ENCODE measurements at regions not wholly inside any gene's neighbourhood (a gene's known extent, or its start where the extent isn't known, plus 50 kb on each side); places are given as distances from the start of the nearest gene placed in this dataset.
"Not testable (repeated sequence)": the region's sequence is repeated elsewhere in the genome, so short reads cannot be mapped to it uniquely, and the experiment has no call there.

DNA sequence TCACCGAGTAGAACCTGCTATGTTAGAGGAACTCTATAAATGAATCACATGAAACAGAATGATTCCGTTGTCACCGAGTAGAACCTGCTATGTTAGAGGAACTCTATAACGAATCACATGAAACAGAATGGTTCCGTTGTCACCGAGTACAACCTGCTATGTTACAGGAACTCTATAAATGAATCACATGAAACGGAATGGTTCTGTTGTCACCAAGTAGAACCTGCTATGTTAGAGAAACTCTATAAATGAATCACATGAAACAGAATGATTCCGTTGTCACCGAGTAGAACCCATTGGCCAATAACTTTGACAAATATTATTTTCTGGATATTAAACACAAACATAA, 309.1 kb upstream of the FRG1 start:
- not testable (repeated sequence) for DNase-seq

DNA sequence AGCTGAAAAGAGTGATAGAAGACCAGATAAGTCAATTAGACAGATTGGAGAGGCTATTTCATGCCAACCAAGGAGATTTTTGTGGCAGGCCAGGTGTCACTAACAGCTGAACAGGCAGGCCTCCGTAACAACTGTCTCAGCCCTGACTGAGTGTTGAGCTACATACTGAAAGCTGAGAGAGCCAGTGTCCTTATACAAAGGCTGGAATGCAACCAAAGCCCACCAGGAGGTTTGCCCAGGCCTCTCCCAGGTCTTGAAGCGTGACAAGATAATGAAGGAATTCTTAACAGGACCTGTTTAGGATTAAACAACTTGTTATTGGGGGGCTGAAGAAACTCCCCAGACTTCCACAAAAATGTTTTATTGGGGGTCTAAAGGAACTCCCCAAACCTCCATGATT, 290.2 kb upstream of the FRG1 start:
- not testable (repeated sequence) for DNase-seq

DNA sequence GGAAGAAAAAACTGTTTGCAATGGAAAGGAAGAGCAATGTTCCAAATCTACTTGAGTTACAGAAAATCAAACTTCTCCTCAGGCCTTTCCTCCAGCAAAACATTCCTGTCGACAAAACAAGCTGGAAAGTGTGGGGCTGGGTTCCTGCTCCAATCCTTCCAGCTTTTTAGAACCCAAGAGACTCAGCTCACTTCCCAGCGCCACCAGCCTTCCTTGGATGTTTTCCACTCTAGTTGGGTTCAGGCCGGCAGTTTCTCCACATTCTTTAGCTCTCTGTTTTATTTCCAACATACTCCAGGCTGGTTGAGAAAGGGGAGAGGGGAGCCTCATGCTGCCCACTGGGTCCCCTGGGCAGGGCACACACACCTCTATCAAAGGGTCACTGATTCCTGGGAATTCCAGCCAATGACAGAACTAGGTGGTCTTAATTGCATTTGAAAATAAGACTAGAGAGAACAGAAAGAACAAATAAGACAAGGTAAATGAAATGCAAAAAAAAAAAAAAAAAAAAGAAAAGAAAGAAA, 287.5 kb upstream of the FRG1 start:
- DNase-seq, result not testable (repeated sequence)

GRCh38 chr4:189653983-189654382, 286.7 kb upstream of the FRG1 start:
- not testable (repeated sequence) for DNase-seq

DNA sequence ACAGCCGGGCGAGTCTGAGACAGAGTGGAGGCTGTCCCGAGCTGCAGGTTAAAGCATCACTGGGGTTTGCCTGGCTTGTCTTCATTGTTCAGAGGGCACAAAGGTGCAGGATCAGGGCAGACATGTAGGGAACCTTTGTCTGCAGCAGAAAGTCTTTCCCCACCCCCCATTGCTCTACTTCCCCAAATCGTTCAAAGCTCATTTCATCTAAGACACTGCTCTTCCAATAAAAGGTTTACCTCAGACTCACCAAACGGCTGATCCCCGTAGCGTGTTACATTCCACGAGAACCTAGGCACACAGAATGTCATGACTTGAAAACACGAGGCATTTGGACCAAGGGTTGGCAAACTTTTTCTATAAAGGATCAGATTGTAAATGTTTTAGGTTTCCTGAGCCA, 286.3 kb upstream of the FRG1 start:
- DNase-seq, result not testable (repeated sequence)

DNA sequence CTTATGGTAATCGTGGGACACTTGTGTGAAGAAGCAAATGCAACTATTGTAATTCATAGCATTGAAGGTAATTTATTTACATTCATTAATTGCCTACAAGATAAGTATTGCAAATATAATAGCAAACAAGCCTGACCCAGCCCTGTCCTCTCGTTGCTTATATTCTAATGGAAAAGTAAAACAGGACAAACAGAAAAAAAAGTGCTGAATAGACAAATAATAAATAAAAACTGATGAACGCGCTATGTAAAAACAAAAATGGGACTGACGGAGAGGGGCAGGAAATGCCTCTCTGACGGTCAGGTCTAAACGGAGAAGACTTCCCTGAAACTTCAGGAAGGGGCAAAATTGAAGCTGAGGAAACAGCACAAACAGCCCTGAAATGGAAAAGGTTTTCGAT, 284.9 kb upstream of the FRG1 start:
- not testable (repeated sequence) for DNase-seq

GRCh38 chr4:189656641-189657040, 284.0 kb upstream of the FRG1 start:
- no peak for DNase-seq

DNA sequence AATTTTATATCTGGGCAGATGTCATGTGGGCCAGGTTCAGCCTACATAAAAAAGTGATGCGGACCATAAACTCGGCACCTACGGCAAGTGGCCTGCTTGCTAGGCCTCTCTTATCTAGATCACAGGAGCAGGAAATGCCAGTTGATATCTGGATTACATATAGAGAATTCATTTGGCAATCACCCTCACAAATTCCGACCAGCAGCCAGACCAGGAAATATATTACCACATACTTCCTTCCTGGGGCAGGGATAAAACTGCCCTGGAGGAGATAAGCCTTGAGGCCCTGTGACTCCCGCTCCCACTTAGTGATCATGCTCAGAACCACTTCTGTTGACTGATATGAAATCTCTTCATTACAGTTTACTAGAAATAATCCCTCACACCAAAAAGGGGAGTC, 282.4 kb upstream of the FRG1 start:
- not testable (repeated sequence) for DNase-seq

- not testable (repeated sequence) for DNase-seq
Observed at GRCh38 chr4:189658831-189659230, 281.8 kb upstream of the FRG1 start.

DNA sequence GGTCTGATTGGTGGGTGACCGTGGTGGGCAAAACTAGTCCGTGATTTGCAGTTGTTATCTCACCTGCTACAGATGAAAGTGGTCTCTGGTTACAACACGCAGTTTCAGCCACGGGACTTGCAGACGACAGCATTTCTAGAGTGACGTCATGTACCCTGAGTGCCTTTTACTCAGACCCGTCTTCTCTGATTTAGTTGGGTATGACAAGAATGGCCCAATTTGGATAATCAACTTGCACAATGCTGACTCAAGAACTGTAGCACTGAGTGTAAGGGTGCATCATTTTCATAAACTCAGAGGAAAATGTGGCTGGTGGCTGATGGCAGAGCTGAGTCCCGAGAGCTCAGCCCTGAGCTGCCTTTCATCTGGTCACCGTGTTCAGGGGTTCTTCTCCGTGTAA, 281.4 kb upstream of the FRG1 start:
- DNase-seq, result no peak

- DNase-seq, result no peak
Observed at GRCh38 chr4:189660722-189661360, 279.8 kb upstream of the FRG1 start.

DNA sequence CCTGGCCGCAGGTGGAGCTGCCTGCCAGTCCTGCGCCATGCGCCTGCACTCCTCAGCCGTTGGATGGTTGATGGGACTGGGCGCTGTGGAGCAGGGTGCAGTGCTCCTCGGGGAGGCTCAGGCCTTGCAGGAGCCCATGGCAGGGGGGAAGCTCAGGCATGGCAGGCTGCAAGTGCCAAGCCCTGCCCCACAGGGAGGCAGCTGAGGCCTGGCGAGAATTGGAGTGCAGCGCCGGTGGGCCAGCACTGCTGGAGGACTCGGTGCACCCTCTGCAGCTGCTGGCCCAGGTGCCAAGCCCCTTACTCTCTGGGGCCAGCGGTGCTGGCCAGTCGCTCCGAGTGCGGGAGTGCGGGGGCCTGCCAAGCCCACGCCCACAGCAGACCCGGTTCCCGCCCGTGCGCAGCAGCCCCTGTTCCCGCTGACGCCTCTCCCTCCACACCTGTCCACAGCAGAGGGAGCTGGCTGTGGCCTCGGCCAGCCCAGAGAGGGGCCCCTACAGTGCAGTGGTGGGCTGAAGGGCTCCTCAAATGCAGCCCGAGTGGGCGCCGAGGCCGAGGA, 275.9 kb upstream of the FRG1 start:
- peak; percentile 6 for DNase-seq

- not testable (repeated sequence) for DNase-seq
Observed at GRCh38 chr4:189665712-189666305, 274.9 kb upstream of the FRG1 start.

DNA sequence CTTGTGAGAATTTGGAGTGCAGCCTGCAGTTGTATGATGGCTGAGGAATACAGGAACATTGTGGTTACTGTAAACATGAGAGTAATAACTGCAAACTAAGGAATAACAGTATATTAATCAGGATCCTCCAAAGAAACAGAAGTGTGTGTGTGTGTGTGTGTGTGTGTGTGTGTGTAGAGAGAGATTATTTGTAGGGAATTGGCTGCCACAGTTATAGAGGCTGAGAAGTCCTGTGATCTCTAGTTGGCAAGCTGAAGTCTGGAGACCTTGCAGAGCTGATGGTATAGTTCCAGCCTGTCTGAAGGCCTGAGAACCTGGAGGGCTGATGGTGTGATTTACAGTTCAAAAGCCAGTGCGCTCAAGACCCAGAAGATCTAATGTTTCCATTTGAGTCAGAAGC, 273.3 kb upstream of the FRG1 start:
- DNase-seq, result not testable (repeated sequence)

GRCh38 chr4:189697675-189698245, 242.9 kb upstream of the FRG1 start:
- not testable (repeated sequence) for DNase-seq

GRCh38 chr4:189703000-189703399, 237.7 kb upstream of the FRG1 start:
- not testable (repeated sequence) for DNase-seq

- not testable (repeated sequence) for DNase-seq
Observed at GRCh38 chr4:189706821-189707220, 233.9 kb upstream of the FRG1 start.

- DNase-seq, result not testable (repeated sequence)
Observed at GRCh38 chr4:189707227-189707626, 233.4 kb upstream of the FRG1 start.

GRCh38 chr4:189711956-189712355, 228.7 kb upstream of the FRG1 start:
- not testable (repeated sequence) for DNase-seq

- DNase-seq, result not testable (repeated sequence)
Observed at GRCh38 chr4:189721016-189721993, 219.4 kb upstream of the FRG1 start.

DNA sequence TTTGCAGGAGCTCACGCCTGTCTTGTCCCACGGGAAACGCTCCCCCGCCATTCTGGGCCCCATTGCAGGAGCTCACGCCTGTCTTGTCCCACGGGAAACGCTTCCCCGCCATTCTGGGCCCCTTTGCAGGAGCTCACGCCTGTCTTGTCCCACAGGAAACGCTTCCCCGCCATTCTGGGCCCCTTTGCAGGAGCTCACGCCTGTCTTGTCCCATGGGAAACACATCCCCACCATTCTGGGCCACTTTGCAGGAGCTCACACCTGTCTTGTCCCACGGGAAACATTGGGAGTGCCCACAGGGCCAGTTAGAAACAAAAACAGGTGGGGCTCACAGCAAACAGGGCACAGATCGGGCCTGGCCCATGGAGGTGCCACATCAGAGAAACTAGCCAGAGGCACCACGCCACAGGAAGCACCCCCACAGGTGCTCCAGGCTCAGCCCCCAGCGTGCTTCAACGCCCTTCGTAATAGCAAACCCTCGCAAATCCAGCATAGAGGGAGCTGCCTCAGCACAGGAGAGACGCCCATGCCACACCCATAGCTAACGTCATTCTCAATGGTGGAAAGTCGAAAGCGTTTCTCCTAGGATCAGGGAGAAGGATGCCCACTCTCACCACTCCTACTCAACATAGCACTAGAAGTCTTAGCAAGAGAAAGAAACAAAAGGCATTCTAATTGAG, 218.2 kb upstream of the FRG1 start:
- not testable (repeated sequence) for DNase-seq
